ENCODE measurements at regions not wholly inside any gene's neighbourhood (a gene's known extent, or its start where the extent isn't known, plus 50 kb on each side); places are given as distances from the start of the nearest gene placed in this dataset.

- no peak for DNase-seq (ENCODE audit: low read depth)
- H3K4me3 ChIP-seq (ENCODE audit: low read length): no peak overlapping the region
- TF ChIP-seq CTCF (conservative IDR thresholded peaks at IDR 0.05; ENCODE audit: low read length): no peak
Measured at GRCh38 chr2:66813525-66813924, 378.6 kb downstream of the MEIS1 start.

GRCh38 chr2:66813976-66814375 is 379.1 kb downstream of the MEIS1 start:
- no peak for TF ChIP-seq CTCF (conservative IDR thresholded peaks at IDR 0.05; ENCODE audit: low read length)
- H3K4me3 ChIP-seq (ENCODE audit: low read length): no peak overlapping the region
- DNase-seq (ENCODE audit: low read depth): no peak

DNA sequence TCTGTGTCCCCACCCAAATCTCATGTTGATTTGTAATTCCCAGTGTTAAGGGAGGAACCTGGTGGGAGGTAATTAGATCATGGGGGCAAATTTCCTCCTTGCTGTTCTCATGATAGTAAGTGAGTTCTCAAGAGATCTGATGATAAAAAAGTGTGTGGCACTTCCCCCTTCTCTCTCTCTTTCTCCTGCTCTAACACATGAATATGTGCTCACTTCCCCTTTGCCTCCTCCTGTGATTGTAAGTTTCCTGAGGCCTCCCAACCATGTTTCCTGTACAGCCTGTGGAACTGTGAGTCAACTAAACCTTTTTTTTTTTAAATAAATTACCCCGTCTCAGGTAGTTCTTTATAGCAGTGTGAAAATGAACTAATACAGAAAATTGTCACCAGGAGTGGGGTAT is 380.0 kb downstream of the MEIS1 start:
- no peak overlapping the region for H3K4me3 ChIP-seq (ENCODE audit: low read length)
- TF ChIP-seq CTCF (conservative IDR thresholded peaks at IDR 0.05; ENCODE audit: low read length): no peak
- no peak for DNase-seq (ENCODE audit: low read depth)

GRCh38 chr2:66815886-66816285 is 381.0 kb downstream of the MEIS1 start:
- no peak overlapping the region for H3K4me3 ChIP-seq (ENCODE audit: low read length)
- no peak for TF ChIP-seq CTCF (conservative IDR thresholded peaks at IDR 0.05; ENCODE audit: low read length)
- DNase-seq (ENCODE audit: low read depth): no peak

DNA sequence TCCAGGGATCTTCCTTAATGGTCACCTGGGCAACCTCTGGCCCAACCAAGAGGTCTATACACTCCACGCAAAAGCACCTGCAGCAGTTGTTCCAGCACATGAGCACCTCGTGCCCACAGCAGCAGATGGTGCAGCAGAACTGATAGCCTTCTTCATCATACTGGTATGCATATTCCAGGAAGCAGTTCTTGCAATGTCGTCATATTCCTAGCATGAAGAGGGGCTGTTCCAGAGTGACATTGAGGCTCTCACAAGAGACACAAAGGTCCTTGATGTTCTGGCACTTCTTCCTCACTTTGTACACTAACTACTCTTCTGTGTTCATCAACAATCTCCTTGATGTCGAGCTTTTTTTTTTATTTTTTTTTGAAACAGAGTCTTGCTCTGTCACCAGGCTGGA is 386.2 kb downstream of the MEIS1 start:
- TF ChIP-seq CTCF (conservative IDR thresholded peaks at IDR 0.05; ENCODE audit: low read length): no peak
- H3K4me3 ChIP-seq (ENCODE audit: low read length): no peak overlapping the region
- no peak for DNase-seq (ENCODE audit: low read depth)

- H3K4me3 ChIP-seq (ENCODE audit: low read length): no peak overlapping the region
- DNase-seq (ENCODE audit: low read depth): no peak
- no peak for TF ChIP-seq CTCF (conservative IDR thresholded peaks at IDR 0.05; ENCODE audit: low read length)
Measured at GRCh38 chr2:66822186-66822585, 387.3 kb downstream of the MEIS1 start.

DNA sequence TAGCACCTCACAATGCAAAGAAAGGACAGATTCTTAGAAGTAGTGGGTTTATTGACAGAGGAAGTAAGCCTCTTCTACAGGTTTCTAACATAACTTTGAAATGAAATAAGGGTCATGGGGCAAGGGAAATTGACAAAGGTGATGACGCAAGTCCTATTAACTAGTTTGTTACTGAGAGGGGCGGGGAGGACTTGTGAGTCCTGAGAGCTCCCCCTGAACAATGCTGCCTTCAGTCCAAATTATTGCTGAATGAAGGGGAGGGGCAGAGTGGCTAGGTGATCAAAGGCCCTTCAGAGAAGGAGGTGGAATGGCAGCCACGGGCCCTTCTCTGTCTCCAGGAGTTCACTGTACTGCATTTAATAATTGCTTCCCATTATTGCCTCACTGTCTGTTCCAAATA is 390.0 kb downstream of the MEIS1 start:
- TF ChIP-seq CTCF (conservative IDR thresholded peaks at IDR 0.05; ENCODE audit: low read length): no peak
- H3K4me3 ChIP-seq (ENCODE audit: low read length): no peak overlapping the region
- no peak for DNase-seq (ENCODE audit: low read depth)

Measured in AG10803 (cell line).